ENCODE measurements at regions not wholly inside any gene's neighbourhood (a gene's known extent, or its start where the extent isn't known, plus 50 kb on each side); places are given as distances from the start of the nearest gene placed in this dataset.

DNA sequence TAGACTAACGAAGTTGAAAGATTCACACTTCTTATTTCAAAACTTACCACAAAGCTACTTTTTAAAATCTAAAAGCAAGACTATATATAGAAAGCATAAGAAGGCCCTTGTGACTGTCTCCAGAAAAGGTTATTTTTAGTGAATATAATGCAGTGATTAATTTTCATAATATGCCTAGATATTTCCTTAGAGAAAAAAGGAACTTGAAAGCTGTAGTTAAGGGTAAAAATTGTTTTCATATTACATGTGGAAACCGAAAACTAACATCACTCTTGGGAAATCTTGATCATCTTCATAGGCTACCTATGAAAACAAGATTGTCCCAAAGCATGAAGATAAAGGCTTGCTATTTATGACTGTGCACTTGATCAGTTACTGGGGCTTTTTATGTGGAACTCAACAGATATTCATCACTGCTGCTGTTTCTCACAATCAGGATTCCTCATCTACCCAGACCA lies 223.2 kb downstream of the SH2D4B start:
- TF ChIP-seq TAF1 (IDR thresholded peaks at IDR 0.05; ENCODE audit: borderline replicate concordance, insufficient read depth, low read length) (no peak), POLR2AphosphoS5 (IDR thresholded peaks at IDR 0.05; ENCODE audit: low read depth, low read length) (no peak), SIN3A (IDR thresholded peaks at IDR 0.05; ENCODE audit: borderline replicate concordance, insufficient read depth, low read length) (no peak), FOXP2 (optimal IDR thresholded peaks at IDR 0.05; ENCODE audit: borderline replicate concordance, extremely low read depth, extremely low read length, insufficient read depth) (no peak)
- TF ChIP-seq, protein P1, sequence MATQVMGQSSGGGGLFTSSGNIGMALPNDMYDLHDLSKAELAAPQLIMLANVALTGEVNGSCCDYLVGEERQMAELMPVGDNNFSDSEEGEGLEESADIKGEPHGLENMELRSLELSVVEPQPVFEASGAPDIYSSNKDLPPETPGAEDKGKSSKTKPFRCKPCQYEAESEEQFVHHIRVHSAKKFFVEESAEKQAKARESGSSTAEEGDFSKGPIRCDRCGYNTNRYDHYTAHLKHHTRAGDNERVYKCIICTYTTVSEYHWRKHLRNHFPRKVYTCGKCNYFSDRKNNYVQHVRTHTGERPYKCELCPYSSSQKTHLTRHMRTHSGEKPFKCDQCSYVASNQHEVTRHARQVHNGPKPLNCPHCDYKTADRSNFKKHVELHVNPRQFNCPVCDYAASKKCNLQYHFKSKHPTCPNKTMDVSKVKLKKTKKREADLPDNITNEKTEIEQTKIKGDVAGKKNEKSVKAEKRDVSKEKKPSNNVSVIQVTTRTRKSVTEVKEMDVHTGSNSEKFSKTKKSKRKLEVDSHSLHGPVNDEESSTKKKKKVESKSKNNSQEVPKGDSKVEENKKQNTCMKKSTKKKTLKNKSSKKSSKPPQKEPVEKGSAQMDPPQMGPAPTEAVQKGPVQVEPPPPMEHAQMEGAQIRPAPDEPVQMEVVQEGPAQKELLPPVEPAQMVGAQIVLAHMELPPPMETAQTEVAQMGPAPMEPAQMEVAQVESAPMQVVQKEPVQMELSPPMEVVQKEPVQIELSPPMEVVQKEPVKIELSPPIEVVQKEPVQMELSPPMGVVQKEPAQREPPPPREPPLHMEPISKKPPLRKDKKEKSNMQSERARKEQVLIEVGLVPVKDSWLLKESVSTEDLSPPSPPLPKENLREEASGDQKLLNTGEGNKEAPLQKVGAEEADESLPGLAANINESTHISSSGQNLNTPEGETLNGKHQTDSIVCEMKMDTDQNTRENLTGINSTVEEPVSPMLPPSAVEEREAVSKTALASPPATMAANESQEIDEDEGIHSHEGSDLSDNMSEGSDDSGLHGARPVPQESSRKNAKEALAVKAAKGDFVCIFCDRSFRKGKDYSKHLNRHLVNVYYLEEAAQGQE (IDR thresholded peaks at IDR 0.05; ENCODE audit: insufficient read depth in 1 of 2, low read depth in 2 of 2, low read length in 2 of 2), result no peak

Measured in PFSK-1 (cell line).